ENCODE measurements at regions not wholly inside any gene's neighbourhood (a gene's known extent, or its start where the extent isn't known, plus 50 kb on each side); places are given as distances from the start of the nearest gene placed in this dataset.

DNA sequence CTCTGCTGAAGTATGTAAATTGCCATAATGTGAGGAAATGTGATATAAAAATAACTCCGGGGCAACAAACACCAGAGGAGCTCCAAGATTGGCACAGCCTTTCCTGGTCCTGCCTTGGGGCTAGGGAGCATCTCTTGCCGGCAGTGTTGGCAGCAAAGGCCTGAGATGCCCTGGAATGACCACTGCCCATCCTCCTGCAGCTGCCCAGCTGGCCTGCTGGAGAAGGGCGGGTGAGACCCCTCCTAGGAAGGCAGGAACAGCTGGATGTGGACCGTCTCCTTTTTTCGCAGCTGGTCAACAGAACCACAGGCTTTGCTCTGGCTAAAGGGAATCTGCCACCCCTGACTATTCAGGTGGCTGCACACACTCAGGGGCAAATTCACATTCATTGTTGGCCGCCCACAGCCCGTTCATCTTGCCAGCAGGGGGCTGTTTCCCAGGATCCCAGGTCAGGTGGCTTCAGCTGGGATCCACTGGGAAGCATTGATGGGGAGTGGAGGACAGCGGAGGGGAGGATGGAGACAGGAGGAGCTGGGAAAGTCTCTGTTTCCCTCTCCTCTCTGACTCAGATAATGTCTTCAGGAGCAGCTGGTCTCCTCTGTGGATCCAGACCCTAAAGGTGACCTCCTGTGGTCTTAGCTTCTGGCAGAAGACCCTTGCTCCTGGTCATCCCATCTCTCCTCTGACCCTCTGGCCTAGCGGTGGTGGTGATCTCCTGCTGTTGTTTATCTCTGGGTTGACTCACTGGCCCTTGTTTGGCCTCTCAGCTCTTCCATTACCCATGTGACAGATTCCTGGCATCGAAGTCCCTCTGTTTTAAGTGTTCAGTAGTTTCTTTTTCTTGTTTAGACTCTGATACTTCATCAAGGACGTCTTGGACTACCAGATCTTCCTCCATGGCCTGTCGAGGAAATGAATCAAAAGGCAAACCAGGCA, 336.7 kb downstream of the DHX35 start:
- peaks cover 26% of the 10 kb centered on the region for H3K4me1 Mint-ChIP-seq
- ATAC-seq: no peak
- no peak for DNase-seq (ENCODE audit: low spot score)
- no peak overlapping the region for H3K27ac Mint-ChIP-seq
- CTCF ChIA-PET: interaction anchor here (0.8 to 2.0 kb wide), 2 partner anchors 10 to 34 kb away, joined by 4 to 5 read pairs; no protein-coding TSS in a partner anchor
- no peaks in the 10 kb centered on the region for H3K9me3 Mint-ChIP-seq
- POLR2A ChIA-PET: no interaction called here
- H3K36me3 Mint-ChIP-seq: no peaks in the 10 kb centered on the region
- no peak overlapping the region for H3K4me3 Mint-ChIP-seq
- no peaks in the 10 kb centered on the region for H3K27me3 Mint-ChIP-seq (ENCODE audit: low read depth)
- no peak for TF ChIP-seq TP53 (CRISPR knock-in tag; IDR thresholded peaks at IDR 0.05)
- no peak for TF ChIP-seq CREM (CRISPR knock-in tag; IDR thresholded peaks at IDR 0.05)
- no peak for TF ChIP-seq E2F5 (CRISPR knock-in tag; IDR thresholded peaks at IDR 0.05)
- TF ChIP-seq JAZF1 (CRISPR knock-in tag; IDR thresholded peaks at IDR 0.05): no peak
- TF ChIP-seq, protein P1, sequence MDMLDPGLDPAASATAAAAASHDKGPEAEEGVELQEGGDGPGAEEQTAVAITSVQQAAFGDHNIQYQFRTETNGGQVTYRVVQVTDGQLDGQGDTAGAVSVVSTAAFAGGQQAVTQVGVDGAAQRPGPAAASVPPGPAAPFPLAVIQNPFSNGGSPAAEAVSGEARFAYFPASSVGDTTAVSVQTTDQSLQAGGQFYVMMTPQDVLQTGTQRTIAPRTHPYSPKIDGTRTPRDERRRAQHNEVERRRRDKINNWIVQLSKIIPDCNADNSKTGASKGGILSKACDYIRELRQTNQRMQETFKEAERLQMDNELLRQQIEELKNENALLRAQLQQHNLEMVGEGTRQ (CRISPR knock-in tag; IDR thresholded peaks at IDR 0.05): no peak
- TF ChIP-seq, protein P2, sequence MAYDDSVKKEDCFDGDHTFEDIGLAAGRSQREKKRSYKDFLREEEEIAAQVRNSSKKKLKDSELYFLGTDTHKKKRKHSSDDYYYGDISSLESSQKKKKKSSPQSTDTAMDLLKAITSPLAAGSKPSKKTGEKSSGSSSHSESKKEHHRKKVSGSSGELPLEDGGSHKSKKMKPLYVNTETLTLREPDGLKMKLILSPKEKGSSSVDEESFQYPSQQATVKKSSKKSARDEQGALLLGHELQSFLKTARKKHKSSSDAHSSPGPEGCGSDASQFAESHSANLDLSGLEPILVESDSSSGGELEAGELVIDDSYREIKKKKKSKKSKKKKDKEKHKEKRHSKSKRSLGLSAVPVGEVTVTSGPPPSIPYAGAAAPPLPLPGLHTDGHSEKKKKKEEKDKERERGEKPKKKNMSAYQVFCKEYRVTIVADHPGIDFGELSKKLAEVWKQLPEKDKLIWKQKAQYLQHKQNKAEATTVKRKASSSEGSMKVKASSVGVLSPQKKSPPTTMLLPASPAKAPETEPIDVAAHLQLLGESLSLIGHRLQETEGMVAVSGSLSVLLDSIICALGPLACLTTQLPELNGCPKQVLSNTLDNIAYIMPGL (CRISPR knock-in tag; IDR thresholded peaks at IDR 0.05): no peak
- TF ChIP-seq TEAD1 (CRISPR knock-in tag; IDR thresholded peaks at IDR 0.05): no peak
- no peak for TF ChIP-seq ZNF138 (CRISPR knock-in tag; conservative IDR thresholded peaks at IDR 0.05)
- TF ChIP-seq MYBL2 (CRISPR knock-in tag; IDR thresholded peaks at IDR 0.05): no peak
- TF ChIP-seq PREB (CRISPR knock-in tag; IDR thresholded peaks at IDR 0.05; ENCODE audit: borderline replicate concordance): no peak
- no peak for TF ChIP-seq ZNF532 (CRISPR knock-in tag; IDR thresholded peaks at IDR 0.05; ENCODE audit: borderline replicate concordance)
- no peak for TF ChIP-seq TEAD4 (CRISPR knock-in tag; IDR thresholded peaks at IDR 0.05)
- no peak for TF ChIP-seq NFE2L1 (CRISPR knock-in tag; IDR thresholded peaks at IDR 0.05)
- TF ChIP-seq, protein P3, sequence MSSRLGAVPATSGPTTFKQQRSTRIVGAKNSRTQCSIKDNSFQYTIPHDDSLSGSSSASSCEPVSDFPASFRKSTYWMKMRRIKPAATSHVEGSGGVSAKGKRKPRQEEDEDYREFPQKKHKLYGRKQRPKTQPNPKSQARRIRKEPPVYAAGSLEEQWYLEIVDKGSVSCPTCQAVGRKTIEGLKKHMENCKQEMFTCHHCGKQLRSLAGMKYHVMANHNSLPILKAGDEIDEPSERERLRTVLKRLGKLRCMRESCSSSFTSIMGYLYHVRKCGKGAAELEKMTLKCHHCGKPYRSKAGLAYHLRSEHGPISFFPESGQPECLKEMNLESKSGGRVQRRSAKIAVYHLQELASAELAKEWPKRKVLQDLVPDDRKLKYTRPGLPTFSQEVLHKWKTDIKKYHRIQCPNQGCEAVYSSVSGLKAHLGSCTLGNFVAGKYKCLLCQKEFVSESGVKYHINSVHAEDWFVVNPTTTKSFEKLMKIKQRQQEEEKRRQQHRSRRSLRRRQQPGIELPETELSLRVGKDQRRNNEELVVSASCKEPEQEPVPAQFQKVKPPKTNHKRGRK (CRISPR knock-in tag; IDR thresholded peaks at IDR 0.05; ENCODE audit: borderline replicate concordance): no peak
- TF ChIP-seq EMX1 (CRISPR knock-in tag; IDR thresholded peaks at IDR 0.05): no peak
- TF ChIP-seq RORB (CRISPR knock-in tag; IDR thresholded peaks at IDR 0.05): no peak
- no peak for TF ChIP-seq KAT7 (CRISPR knock-in tag; IDR thresholded peaks at IDR 0.05; ENCODE audit: borderline replicate concordance)
- no peak for TF ChIP-seq MAX (CRISPR knock-in tag; IDR thresholded peaks at IDR 0.05)
- TF ChIP-seq, protein P4, sequence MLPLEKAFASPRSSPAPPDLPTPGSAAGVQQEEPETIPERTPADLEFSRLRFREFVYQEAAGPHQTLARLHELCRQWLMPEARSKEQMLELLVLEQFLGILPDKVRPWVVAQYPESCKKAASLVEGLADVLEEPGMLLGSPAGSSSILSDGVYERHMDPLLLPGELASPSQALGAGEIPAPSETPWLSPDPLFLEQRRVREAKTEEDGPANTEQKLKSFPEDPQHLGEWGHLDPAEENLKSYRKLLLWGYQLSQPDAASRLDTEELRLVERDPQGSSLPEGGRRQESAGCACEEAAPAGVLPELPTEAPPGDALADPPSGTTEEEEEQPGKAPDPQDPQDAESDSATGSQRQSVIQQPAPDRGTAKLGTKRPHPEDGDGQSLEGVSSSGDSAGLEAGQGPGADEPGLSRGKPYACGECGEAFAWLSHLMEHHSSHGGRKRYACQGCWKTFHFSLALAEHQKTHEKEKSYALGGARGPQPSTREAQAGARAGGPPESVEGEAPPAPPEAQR (CRISPR knock-in tag; IDR thresholded peaks at IDR 0.05): no peak

All from WTC11 (cell line).